PC-9 (cell line): ENCODE measurements at regions not wholly inside any gene's neighbourhood (a gene's known extent, or its start where the extent isn't known, plus 50 kb on each side); places are given as distances from the start of the nearest gene placed in this dataset.

ENCODE experiments used
- BruUV-seq: library from RNA; stranded (reverse); fragments of 400-500 nt; replicated peaks from 2 replicates; lab custom pipeline; 2021; lab: Mats Ljungman, UMichigan
- CTCF ChIA-PET: fragments of 300-600 bp; sonication (Branson Sonifier 250); formaldehyde crosslinking; loops from one replicate; lab custom pipeline; 2022; ENCODE audit warnings: antibody characterized with exemption; lab: Charles Lee
- POLR2A ChIA-PET: fragments of 300-600 bp; sonication (Branson Sonifier 250); formaldehyde crosslinking; loops from one replicate; lab custom pipeline; 2022; ENCODE audit warnings: antibody characterized with exemption; ENCODE audit not compliant: unreplicated experiment; lab: Charles Lee
- DNase-seq, 2 experiments: peaks; one replicate each; pipeline versions ENCODE4 v3.0.0 to v3.0.0-alpha.2; 2015 to 2022; ENCODE audit warnings: mixed read lengths in 1 of 2
- H2AFZ ChIP-seq: fragments of 200-600 bp; sonication (generic); 2 replicates; pipeline ENCODE4 v1.8.1; 2017; ENCODE audit warnings: antibody characterized with exemption
- H3F3A ChIP-seq: fragments of 200-600 bp; sonication (generic); 2 replicates; pipeline ENCODE4 v1.8.1; 2017; ENCODE audit warnings: antibody characterized with exemption, mild to moderate bottlenecking, low read depth; ENCODE audit not compliant: insufficient read depth
- H3K27ac ChIP-seq: fragments of 200-600 bp; sonication (generic); 2 replicates; pipeline ENCODE4 v1.6.1; 2016; ENCODE audit warnings: mixed run types
- H3K27me3 ChIP-seq: fragments of 200-600 bp; sonication (generic); 2 replicates; pipeline ENCODE4 v1.6.1; 2016; ENCODE audit warnings: low read depth, mixed run types; ENCODE audit not compliant: insufficient read depth
- H3K36me3 ChIP-seq: fragments of 200-600 bp; sonication (generic); 2 replicates; pipeline ENCODE4 v1.6.1; 2016; ENCODE audit warnings: low read depth, mixed run types
- H3K4me1 ChIP-seq: fragments of 200-600 bp; sonication (generic); replicated peaks from 2 replicates; pipeline ENCODE4 v1.6.1; 2016; ENCODE audit warnings: mixed run types; ENCODE audit not compliant: insufficient read depth
- H3K4me2 ChIP-seq: fragments of 200-600 bp; sonication (generic); 2 replicates; pipeline ENCODE4 v1.6.1; 2017; ENCODE audit warnings: mixed run types
- H3K4me3 ChIP-seq: fragments of 200-600 bp; sonication (generic); 2 replicates; pipeline ENCODE4 v1.6.1; 2016; ENCODE audit warnings: mixed run types
- H3K79me2 ChIP-seq: fragments of 200-600 bp; sonication (generic); 2 replicates; pipeline ENCODE4 v1.6.1; 2017; ENCODE audit warnings: low read depth, mixed run types
- H3K9me2 ChIP-seq: fragments of 200-600 bp; sonication (generic); 2 replicates; pipeline ENCODE4 v1.8.1; 2017; ENCODE audit warnings: mild to moderate bottlenecking; ENCODE audit not compliant: insufficient read depth
- H3K9me3 ChIP-seq: fragments of 200-600 bp; sonication (generic); 2 replicates; pipeline ENCODE4 v1.8.1; 2016; ENCODE audit warnings: low read depth; ENCODE audit not compliant: insufficient read depth
- H4K20me1 ChIP-seq: fragments of 200-600 bp; sonication (generic); 2 replicates; pipeline ENCODE4 v1.8.1; 2017; ENCODE audit not compliant: insufficient read depth
- CTCF ChIP-seq: fragments of 200-600 bp; sonication (generic); conservative IDR thresholded peaks from 2 replicates; pipeline ENCODE4 v1.6.1; 2017; ENCODE audit warnings: mixed run types, antibody characterized with exemption, mild to moderate bottlenecking, moderate library complexity
- EZH2 ChIP-seq: fragments of 200-600 bp; sonication (generic); IDR thresholded peaks from 2 replicates; pipeline ENCODE4 v1.8.0; 2017; ENCODE audit warnings: antibody characterized with exemption, low read depth
- intact Hi-C: fragments of 100-400 bp; cut with micrococcal nuclease; formaldehyde crosslinking; loops from one replicate; pipeline ENCODE4 v1.10.0; 2022; ENCODE audit not compliant: unreplicated experiment

GRCh38 chr6:153616506-153616905 is 422.5 kb upstream of the OPRM1 start:
- TF ChIP-seq CTCF (no peak), EZH2 (no peak)
- ChIA-PET POLR2A (no interaction called here), CTCF (no interaction called here)
- BruUV-seq, result no TSS peak
- no peaks in the 10 kb centered on the region for H3K9me2 ChIP-seq
- H3K27ac ChIP-seq, result no peak overlapping the region
- no peaks in the 10 kb centered on the region for H3K4me1 ChIP-seq
- no peaks in the 10 kb centered on the region for H3F3A ChIP-seq
- no peak overlapping the region for H3K4me3 ChIP-seq
- intact Hi-C loops, result no loop called here
- H3K4me2 ChIP-seq, result no peak overlapping the region
- H4K20me1 ChIP-seq, result no peaks in the 10 kb centered on the region
- 0 out of 2 replicates have a peak overlapping the region, but pooled peaks have one; percentile 48 for H2AFZ ChIP-seq
- DNase-seq, result no peak
- H3K79me2 ChIP-seq, result no peaks in the 10 kb centered on the region
- H3K9me3 ChIP-seq, result no peaks in the 10 kb centered on the region
- H3K27me3 ChIP-seq, result no peaks in the 10 kb centered on the region
- H3K36me3 ChIP-seq, result no peaks in the 10 kb centered on the region

- Histone ChIP-seq H3K27me3 (no peaks in the 10 kb centered on the region), H4K20me1 (no peaks in the 10 kb centered on the region; the same call in 1 of the 2 replicates), H3F3A (no peaks in the 10 kb centered on the region), H3K4me1 (no peaks in the 10 kb centered on the region), H3K4me2 (no peak overlapping the region), H3K79me2 (no peaks in the 10 kb centered on the region), H3K27ac (no peak overlapping the region), H3K36me3 (no peaks in the 10 kb centered on the region), H3K9me3 (no peaks in the 10 kb centered on the region), H3K4me3 (no peak overlapping the region), H3K9me2 (no peaks in the 10 kb centered on the region), H2AFZ (no peak overlapping the region)
- POLR2A ChIA-PET, result no interaction called here
- CTCF ChIA-PET, result no interaction called here
- no peak for DNase-seq
- no peak for TF ChIP-seq CTCF
- no peak for TF ChIP-seq EZH2
- intact Hi-C loops, result no loop called here
- no TSS peak for BruUV-seq
These were observed 425.2 kb upstream of the OPRM1 start for GRCh38 chr6:153613719-153614455.

- POLR2A ChIA-PET, result no interaction called here
These were observed 436.6 kb upstream of the OPRM1 start for GRCh38 chr6:153602401-153602800.

More at GRCh38 chr6:153602401-153602800, 436.6 kb upstream of the OPRM1 start:
- BruUV-seq, result no TSS peak
- H3K4me1 ChIP-seq, result no peaks in the 10 kb centered on the region
- no peak overlapping the region for H3K4me2 ChIP-seq
- no peaks in the 10 kb centered on the region for H3K9me2 ChIP-seq
- H3F3A ChIP-seq, result no peaks in the 10 kb centered on the region
- H3K27me3 ChIP-seq, result no peaks in the 10 kb centered on the region
- H3K9me3 ChIP-seq, result no peaks in the 10 kb centered on the region
- H3K36me3 ChIP-seq, result no peaks in the 10 kb centered on the region
- TF ChIP-seq CTCF, result no peak
- no peak for TF ChIP-seq EZH2
- no peaks in the 10 kb centered on the region for H4K20me1 ChIP-seq
- CTCF ChIA-PET, result no interaction called here
- H3K27ac ChIP-seq, result no peak overlapping the region
- no peak overlapping the region for H3K4me3 ChIP-seq
- no peaks in the 10 kb centered on the region for H3K79me2 ChIP-seq
- no peak overlapping the region for H2AFZ ChIP-seq
- intact Hi-C loops, result no loop called here
- no peak for DNase-seq
